ENCODE measurements at regions not wholly inside any gene's neighbourhood (a gene's known extent, or its start where the extent isn't known, plus 50 kb on each side); places are given as distances from the start of the nearest gene placed in this dataset.

DNA sequence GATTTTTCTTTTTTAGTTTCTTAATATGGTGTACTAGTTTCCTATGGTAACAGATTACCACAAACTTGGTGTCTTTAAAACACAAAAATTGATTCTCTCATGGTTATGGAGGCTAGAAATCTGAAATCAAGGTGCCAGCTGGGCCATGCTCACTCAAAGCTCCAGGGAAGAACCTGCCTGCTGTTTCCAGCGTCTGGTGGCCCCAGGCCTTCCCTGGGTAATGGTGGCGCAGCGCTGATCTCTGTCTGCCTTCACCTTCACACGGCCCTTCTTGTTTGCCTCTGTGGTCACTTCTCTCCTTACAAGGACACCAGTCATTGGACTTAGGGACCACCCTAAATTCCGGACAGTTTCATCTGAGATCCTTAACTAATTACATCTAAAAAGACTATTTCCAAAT lies 70.5 kb upstream of the GFPT2 start:
- TF ChIP-seq, protein P1, sequence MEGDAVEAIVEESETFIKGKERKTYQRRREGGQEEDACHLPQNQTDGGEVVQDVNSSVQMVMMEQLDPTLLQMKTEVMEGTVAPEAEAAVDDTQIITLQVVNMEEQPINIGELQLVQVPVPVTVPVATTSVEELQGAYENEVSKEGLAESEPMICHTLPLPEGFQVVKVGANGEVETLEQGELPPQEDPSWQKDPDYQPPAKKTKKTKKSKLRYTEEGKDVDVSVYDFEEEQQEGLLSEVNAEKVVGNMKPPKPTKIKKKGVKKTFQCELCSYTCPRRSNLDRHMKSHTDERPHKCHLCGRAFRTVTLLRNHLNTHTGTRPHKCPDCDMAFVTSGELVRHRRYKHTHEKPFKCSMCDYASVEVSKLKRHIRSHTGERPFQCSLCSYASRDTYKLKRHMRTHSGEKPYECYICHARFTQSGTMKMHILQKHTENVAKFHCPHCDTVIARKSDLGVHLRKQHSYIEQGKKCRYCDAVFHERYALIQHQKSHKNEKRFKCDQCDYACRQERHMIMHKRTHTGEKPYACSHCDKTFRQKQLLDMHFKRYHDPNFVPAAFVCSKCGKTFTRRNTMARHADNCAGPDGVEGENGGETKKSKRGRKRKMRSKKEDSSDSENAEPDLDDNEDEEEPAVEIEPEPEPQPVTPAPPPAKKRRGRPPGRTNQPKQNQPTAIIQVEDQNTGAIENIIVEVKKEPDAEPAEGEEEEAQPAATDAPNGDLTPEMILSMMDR (IDR thresholded peaks at IDR 0.05; ENCODE audit: low read depth, low read length): no peak
- TF ChIP-seq, protein P2, sequence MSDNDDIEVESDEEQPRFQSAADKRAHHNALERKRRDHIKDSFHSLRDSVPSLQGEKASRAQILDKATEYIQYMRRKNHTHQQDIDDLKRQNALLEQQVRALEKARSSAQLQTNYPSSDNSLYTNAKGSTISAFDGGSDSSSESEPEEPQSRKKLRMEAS (IDR thresholded peaks at IDR 0.05; ENCODE audit: low read depth, low read length): no peak
- no peak for TF ChIP-seq POLR2A (IDR thresholded peaks at IDR 0.05; ENCODE audit: extremely low read depth, insufficient read length)
